WERI-Rb-1 (cell line): ENCODE measurements at regions not wholly inside any gene's neighbourhood (a gene's known extent, or its start where the extent isn't known, plus 50 kb on each side); places are given as distances from the start of the nearest gene placed in this dataset.

Source experiments
- DNase-seq: peaks from one replicate; pipeline ENCODE4 v3.0.0-alpha.2; 2020
- H3K27ac ChIP-seq: fragments of 250-450 bp; sonication (Bioruptor Pico); 2 replicates; pipeline ENCODE4 v1.5.1; 2020; ENCODE audit warnings: mild to moderate bottlenecking, moderate library complexity
- H3K27me3 ChIP-seq: fragments of 250-450 bp; sonication (Bioruptor Pico); 2 replicates; pipeline ENCODE4 v1.5.1; 2021; ENCODE audit warnings: mild to moderate bottlenecking, low read depth, moderate library complexity; ENCODE audit not compliant: insufficient read depth, severe bottlenecking
- H3K36me3 ChIP-seq: fragments of 250-450 bp; sonication (Bioruptor Pico); 2 replicates; pipeline ENCODE4 v1.5.1; 2020; ENCODE audit warnings: mild to moderate bottlenecking, moderate library complexity
- H3K4me3 ChIP-seq: 2 replicates; pipeline ENCODE4 v1.5.1; 2011; ENCODE audit warnings: low read depth, mild to moderate bottlenecking, control low read depth, low read length
- H3K9me3 ChIP-seq: fragments of 250-450 bp; sonication (Bioruptor Pico); 2 replicates; pipeline ENCODE4 v1.5.1; 2021; ENCODE audit warnings: mild to moderate bottlenecking, moderate library complexity; ENCODE audit not compliant: severe bottlenecking
- TF ChIP-seq, protein P1 (sequence below): IDR thresholded peaks from 2 replicates; pipeline ENCODE4 v1.5.1; 2011; ENCODE audit warnings: low read depth, mild to moderate bottlenecking, control low read depth, inconsistent platforms, low read length

DNA sequence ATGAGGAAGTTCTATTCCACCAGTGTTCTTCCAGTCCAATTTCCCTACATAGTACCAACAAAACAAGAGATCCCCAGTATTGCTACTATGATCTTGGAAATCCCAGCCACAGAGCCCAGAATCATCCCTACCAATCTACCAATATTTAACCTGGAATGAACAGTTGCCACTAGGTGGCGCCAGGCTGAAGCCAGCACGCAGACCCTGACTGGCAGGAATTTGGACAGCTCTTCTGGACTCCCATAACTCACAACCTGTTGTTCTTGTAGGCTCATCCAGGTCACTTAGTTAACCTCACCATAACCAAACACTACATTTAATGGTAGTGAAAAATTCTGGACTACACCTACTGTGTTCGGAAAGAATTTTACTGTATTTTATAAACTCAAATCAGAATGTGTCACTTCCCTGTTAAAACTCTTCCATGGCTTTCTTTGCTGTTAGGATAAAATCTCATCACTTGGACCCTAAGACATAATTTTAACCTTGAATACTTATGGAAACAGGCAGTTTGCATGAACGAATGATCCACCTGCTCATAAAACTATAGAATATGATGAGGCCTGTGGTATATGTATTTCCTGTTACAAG is 59.8 kb upstream of the SLC38A11 start:
- H3K27me3 ChIP-seq: no peaks in the 10 kb centered on the region
- no peaks in the 10 kb centered on the region for H3K9me3 ChIP-seq
- H3K27ac ChIP-seq: no peak overlapping the region
- TF ChIP-seq, protein P1, sequence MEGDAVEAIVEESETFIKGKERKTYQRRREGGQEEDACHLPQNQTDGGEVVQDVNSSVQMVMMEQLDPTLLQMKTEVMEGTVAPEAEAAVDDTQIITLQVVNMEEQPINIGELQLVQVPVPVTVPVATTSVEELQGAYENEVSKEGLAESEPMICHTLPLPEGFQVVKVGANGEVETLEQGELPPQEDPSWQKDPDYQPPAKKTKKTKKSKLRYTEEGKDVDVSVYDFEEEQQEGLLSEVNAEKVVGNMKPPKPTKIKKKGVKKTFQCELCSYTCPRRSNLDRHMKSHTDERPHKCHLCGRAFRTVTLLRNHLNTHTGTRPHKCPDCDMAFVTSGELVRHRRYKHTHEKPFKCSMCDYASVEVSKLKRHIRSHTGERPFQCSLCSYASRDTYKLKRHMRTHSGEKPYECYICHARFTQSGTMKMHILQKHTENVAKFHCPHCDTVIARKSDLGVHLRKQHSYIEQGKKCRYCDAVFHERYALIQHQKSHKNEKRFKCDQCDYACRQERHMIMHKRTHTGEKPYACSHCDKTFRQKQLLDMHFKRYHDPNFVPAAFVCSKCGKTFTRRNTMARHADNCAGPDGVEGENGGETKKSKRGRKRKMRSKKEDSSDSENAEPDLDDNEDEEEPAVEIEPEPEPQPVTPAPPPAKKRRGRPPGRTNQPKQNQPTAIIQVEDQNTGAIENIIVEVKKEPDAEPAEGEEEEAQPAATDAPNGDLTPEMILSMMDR: peak; percentile 87
- no peak overlapping the region for H3K4me3 ChIP-seq
- H3K36me3 ChIP-seq: no peaks in the 10 kb centered on the region
- DNase-seq: peak; percentile 72

DNA sequence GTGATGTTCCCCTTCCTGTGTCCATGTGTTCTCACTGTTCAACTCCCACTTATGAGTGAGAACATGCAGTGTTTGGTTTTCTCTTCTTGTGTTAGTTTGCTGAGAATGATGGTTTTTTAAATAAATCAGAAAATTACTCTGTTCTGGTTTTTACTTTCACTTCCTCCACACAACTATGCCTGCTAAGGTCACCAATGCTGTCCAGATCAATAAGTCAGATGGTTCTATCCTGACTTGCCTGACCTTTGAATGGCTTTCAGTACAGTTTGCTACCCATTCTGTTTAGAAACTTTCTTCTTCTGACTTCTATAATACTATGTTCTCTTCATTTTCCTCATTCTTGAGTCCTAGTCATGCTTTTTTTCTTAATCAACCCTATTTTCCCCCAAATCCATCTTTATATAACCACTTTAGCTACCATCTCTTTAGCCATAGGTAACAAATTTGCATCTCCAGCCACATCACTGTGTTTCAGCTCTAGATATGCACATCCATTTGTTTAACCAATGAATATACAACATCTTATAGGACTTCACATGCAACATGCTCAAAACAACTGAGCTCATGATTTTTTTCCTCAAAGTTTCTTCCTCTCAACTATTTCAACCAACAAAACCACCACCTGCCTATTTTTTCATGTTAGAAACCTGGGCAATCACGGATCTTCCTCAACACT is 58.8 kb upstream of the SLC38A11 start:
- DNase-seq: no peak
- H3K27ac ChIP-seq: no peak overlapping the region
- H3K36me3 ChIP-seq: no peaks in the 10 kb centered on the region
- TF ChIP-seq, protein P1: no peak
- no peaks in the 10 kb centered on the region for H3K9me3 ChIP-seq
- no peaks in the 10 kb centered on the region for H3K27me3 ChIP-seq
- no peak overlapping the region for H3K4me3 ChIP-seq

DNA sequence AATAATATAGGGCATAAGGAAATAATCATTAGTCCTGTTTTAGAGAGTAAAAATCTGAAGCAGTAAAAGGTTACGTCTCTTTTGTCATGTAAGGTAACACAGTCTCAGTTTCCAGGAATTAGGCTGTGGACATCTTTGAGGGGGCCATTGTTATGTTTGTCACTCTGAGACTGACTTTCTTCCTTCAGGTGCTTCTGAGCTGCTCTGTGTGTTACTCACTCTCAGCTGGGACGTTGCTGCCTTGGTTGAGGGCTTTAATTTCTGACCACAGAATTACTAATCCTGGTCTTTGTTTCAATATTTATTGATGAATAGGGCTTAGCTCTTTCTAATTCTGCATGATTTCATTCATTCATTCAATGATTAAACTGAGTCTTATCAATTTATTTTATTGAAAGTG is 55.9 kb upstream of the SLC38A11 start:
- Histone ChIP-seq H3K27me3 (no peaks in the 10 kb centered on the region), H3K36me3 (no peaks in the 10 kb centered on the region), H3K27ac (no peak overlapping the region), H3K4me3 (no peak overlapping the region), H3K9me3 (no peaks in the 10 kb centered on the region)
- DNase-seq: no peak
- TF ChIP-seq, protein P1: no peak

DNA sequence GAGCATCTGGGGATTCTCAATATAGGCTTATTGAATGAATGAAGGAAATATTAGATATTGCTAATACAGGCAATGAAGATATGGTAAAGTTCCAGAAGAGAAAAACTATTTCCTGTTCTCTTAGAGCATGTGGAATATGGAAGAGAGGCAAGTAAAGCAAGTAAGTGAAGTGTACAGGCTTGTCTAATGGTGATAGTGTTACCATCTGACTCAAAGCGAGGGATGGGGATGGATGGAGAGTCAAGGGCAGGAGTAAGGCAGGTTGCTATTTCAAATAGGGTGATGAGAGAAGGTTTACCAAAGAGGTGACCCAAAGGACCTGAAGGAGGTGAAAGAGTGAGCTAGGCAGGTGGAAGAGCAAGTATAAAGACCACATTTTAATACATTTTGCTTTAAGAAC is 55.2 kb upstream of the SLC38A11 start:
- DNase-seq: no peak
- H3K27me3 ChIP-seq: no peaks in the 10 kb centered on the region
- H3K9me3 ChIP-seq: no peaks in the 10 kb centered on the region
- TF ChIP-seq, protein P1: no peak
- no peak overlapping the region for H3K4me3 ChIP-seq
- no peaks in the 10 kb centered on the region for H3K36me3 ChIP-seq
- no peak overlapping the region for H3K27ac ChIP-seq

DNA sequence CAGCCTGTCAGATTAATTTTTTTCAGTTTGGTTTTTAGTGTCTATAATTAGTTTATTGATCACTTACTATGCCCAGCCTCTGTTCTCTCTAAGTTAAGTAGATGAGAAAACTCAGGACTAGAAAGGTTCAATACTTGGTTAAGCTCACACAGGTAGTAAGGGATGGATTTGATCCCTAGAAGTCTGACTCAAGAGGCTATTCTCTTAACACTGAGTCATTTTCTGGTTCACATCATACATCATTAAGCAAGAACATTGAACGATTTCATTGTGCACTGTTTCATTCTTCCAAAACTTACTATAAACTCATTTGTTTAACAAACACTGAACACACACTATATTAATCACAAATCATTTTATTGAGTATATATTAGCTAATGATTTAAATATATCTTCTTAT is 54.1 kb upstream of the SLC38A11 start:
- no peak overlapping the region for H3K27ac ChIP-seq
- H3K9me3 ChIP-seq: no peaks in the 10 kb centered on the region
- no peaks in the 10 kb centered on the region for H3K27me3 ChIP-seq
- TF ChIP-seq, protein P1: no peak
- H3K4me3 ChIP-seq: no peak overlapping the region
- no peaks in the 10 kb centered on the region for H3K36me3 ChIP-seq
- no peak for DNase-seq
